GM21360 (cell line): ENCODE measurements at regions not wholly inside any gene's neighbourhood (a gene's known extent, or its start where the extent isn't known, plus 50 kb on each side); places are given as distances from the start of the nearest gene placed in this dataset.
"Not testable (repeated sequence)": the region's sequence is repeated elsewhere in the genome, so short reads cannot be mapped to it uniquely, and the experiment has no call there.

Experiments used
- ATAC-seq: cut with Tn5 transposase; IDR thresholded peaks from one replicate; pipeline ENCODE4 v1.9.1; 2021; ENCODE audit warnings: mild to moderate bottlenecking, moderate library complexity; ENCODE audit not compliant: unreplicated experiment

- no peak for ATAC-seq
Measured at GRCh38 chr15:26132811-26133210, 269.7 kb upstream of the ATP10A start.

- no peak for ATAC-seq
Measured at GRCh38 chr15:26129852-26130251, 266.7 kb upstream of the ATP10A start.

GRCh38 chr15:26128611-26129140 lies 265.5 kb upstream of the ATP10A start:
- ATAC-seq: no peak

GRCh38 chr15:26126819-26127387 lies 263.8 kb upstream of the ATP10A start:
- ATAC-seq: no peak

GRCh38 chr15:26126070-26126469 lies 262.9 kb upstream of the ATP10A start:
- no peak for ATAC-seq

GRCh38 chr15:26125664-26126063 lies 262.5 kb upstream of the ATP10A start:
- no peak for ATAC-seq

GRCh38 chr15:26119322-26119721 lies 256.2 kb upstream of the ATP10A start:
- no peak for ATAC-seq

GRCh38 chr15:26115229-26115943 lies 252.3 kb upstream of the ATP10A start:
- ATAC-seq: no peak

- ATAC-seq: not testable (repeated sequence)
Measured at GRCh38 chr15:26114128-26114527, 251.0 kb upstream of the ATP10A start.

- no peak for ATAC-seq
Measured at GRCh38 chr15:26113296-26113695, 250.2 kb upstream of the ATP10A start.

GRCh38 chr15:26109203-26109602 lies 246.1 kb upstream of the ATP10A start:
- no peak for ATAC-seq

- no peak for ATAC-seq
Measured at GRCh38 chr15:26106556-26106955, 243.4 kb upstream of the ATP10A start.

GRCh38 chr15:26103002-26103404 lies 239.9 kb upstream of the ATP10A start:
- no peak for ATAC-seq

- ATAC-seq: no peak
Measured at GRCh38 chr15:26102365-26102764, 239.2 kb upstream of the ATP10A start.

GRCh38 chr15:26101443-26101842 lies 238.3 kb upstream of the ATP10A start:
- ATAC-seq: no peak

GRCh38 chr15:26098801-26099200 lies 235.7 kb upstream of the ATP10A start:
- ATAC-seq: no peak

GRCh38 chr15:26097216-26097615 lies 234.1 kb upstream of the ATP10A start:
- no peak for ATAC-seq

GRCh38 chr15:26096581-26096980 lies 233.5 kb upstream of the ATP10A start:
- no peak for ATAC-seq

- no peak for ATAC-seq
Measured at GRCh38 chr15:26095710-26096330, 232.7 kb upstream of the ATP10A start.

- ATAC-seq: no peak
Measured at GRCh38 chr15:26091184-26091583, 228.1 kb upstream of the ATP10A start.

- no peak for ATAC-seq
Measured at GRCh38 chr15:26087881-26088280, 224.8 kb upstream of the ATP10A start.

GRCh38 chr15:26087395-26087794 lies 224.3 kb upstream of the ATP10A start:
- no peak for ATAC-seq
